C4-2B (cell line): ENCODE measurements at regions not wholly inside any gene's neighbourhood (a gene's known extent, or its start where the extent isn't known, plus 50 kb on each side); places are given as distances from the start of the nearest gene placed in this dataset.
"Not testable (repeated sequence)": the region's sequence is repeated elsewhere in the genome, so short reads cannot be mapped to it uniquely, and the experiment has no call there.

Source experiments
- H3K27ac ChIP-seq: fragments of 450-650 bp; 2 replicates; pipeline ENCODE4 v1.5.1; 2017
- CTCF ChIP-seq: fragments of 450-650 bp; conservative IDR thresholded peaks from 2 replicates; pipeline ENCODE4 v1.5.1; 2017; ENCODE audit warnings: mild to moderate bottlenecking
- ZFX ChIP-seq: fragments of 450-650 bp; IDR thresholded peaks from 2 replicates; pipeline ENCODE4 v1.6.1; 2017

GRCh38 chr3:197459571-197459970 lies 96.2 kb downstream of the BDH1 start:
- not testable (repeated sequence) for H3K27ac ChIP-seq

GRCh38 chr3:197458906-197459470 lies 96.8 kb downstream of the BDH1 start:
- H3K27ac ChIP-seq: no peak overlapping the region
- TF ChIP-seq ZFX: no peak
- TF ChIP-seq CTCF: no peak

GRCh38 chr3:197458179-197458707 lies 97.5 kb downstream of the BDH1 start:
- TF ChIP-seq ZFX: no peak
- TF ChIP-seq CTCF: peak; percentile 41
- H3K27ac ChIP-seq: no peak overlapping the region

- no peak for TF ChIP-seq CTCF
- TF ChIP-seq ZFX: no peak
- H3K27ac ChIP-seq: no peak overlapping the region
These were observed 99.3 kb downstream of the BDH1 start for GRCh38 chr3:197456261-197457091.

- not testable (repeated sequence) for H3K27ac ChIP-seq
These were observed 100.9 kb downstream of the BDH1 start for GRCh38 chr3:197454841-197455240.

- H3K27ac ChIP-seq: no peak overlapping the region
- TF ChIP-seq ZFX (no peak), CTCF (no peak; the same call in 1 of the 2 replicates)
These were observed 101.8 kb downstream of the BDH1 start for GRCh38 chr3:197454014-197454413.

GRCh38 chr3:197450810-197451209 lies 105.0 kb downstream of the BDH1 start:
- no peak for TF ChIP-seq ZFX
- TF ChIP-seq CTCF: no peak
- no peak overlapping the region for H3K27ac ChIP-seq

GRCh38 chr3:197450308-197450707 lies 105.5 kb downstream of the BDH1 start:
- TF ChIP-seq ZFX (no peak), CTCF (no peak)
- H3K27ac ChIP-seq: no peak overlapping the region

- not testable (repeated sequence) for H3K27ac ChIP-seq
These were observed 106.6 kb downstream of the BDH1 start for GRCh38 chr3:197449181-197449580.

GRCh38 chr3:197447781-197448180 lies 108.0 kb downstream of the BDH1 start:
- not testable (repeated sequence) for H3K27ac ChIP-seq
